GM12872 (cell line): ENCODE measurements at regions not wholly inside any gene's neighbourhood (a gene's known extent, or its start where the extent isn't known, plus 50 kb on each side); places are given as distances from the start of the nearest gene placed in this dataset.

Source experiments
- TF ChIP-seq, protein P1 (sequence below): IDR thresholded peaks from 3 replicates; pipeline ENCODE4 v1.5.1; 2011; ENCODE audit warnings: low read depth, mild to moderate bottlenecking, low read length, moderate library complexity; ENCODE audit not compliant: insufficient read depth

DNA sequence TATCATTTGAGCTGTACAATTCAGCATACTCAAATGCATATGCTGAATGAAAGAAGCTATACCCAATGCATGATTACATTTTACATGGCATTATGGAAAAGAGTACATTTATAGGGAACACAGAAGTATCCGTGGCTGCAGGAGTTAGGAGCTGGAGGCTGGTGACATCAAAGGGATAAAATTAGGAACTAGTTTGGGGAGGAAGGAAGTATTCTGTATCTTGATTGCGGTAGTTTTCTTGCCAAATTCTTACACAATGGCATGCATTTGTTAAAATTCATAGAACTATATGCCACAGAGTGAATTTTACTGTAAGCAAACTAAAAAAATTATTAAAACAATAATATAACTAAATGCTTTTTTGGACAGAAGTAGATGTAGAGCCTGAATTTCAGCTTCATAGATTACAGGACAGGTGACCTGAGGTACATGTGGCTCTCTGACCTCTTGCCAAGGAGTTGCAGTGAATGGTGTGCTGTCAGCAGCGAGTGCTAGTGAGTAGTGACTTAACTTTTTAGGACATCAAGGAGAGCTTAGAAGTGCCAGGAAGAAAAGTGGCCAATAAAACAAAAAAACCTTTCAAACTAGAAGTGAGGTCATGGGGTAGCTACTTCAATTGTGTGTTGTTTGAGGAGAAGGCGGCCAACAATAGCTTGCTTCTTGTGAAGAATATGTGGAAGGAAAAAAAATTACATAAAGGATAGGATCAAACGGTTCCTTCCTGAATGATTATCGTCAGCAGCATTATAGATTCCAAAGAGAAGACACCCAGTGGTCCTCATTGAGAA, 514.9 kb upstream of the CLINT1 start:
- TF ChIP-seq, protein P1, sequence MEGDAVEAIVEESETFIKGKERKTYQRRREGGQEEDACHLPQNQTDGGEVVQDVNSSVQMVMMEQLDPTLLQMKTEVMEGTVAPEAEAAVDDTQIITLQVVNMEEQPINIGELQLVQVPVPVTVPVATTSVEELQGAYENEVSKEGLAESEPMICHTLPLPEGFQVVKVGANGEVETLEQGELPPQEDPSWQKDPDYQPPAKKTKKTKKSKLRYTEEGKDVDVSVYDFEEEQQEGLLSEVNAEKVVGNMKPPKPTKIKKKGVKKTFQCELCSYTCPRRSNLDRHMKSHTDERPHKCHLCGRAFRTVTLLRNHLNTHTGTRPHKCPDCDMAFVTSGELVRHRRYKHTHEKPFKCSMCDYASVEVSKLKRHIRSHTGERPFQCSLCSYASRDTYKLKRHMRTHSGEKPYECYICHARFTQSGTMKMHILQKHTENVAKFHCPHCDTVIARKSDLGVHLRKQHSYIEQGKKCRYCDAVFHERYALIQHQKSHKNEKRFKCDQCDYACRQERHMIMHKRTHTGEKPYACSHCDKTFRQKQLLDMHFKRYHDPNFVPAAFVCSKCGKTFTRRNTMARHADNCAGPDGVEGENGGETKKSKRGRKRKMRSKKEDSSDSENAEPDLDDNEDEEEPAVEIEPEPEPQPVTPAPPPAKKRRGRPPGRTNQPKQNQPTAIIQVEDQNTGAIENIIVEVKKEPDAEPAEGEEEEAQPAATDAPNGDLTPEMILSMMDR: no peak

DNA sequence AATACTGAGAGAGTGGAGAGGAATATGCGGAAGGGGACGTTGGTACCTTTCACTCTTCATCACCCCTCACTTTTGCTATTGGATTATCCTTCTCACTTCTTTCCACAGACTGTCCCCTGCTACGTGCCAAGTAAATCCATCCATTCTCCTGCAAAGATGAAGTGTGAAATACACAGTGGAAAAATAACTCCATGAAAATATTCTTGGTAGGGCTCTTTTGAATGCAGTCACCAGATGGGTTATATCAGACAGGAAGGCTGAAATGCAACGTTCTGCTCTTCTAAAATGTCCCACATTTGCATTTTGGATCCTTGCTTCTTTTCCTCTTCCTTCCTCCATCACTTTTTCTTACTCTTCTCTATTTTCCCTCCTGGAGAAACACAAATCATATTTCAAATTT, 510.3 kb upstream of the CLINT1 start:
- TF ChIP-seq, protein P1: no peak

DNA sequence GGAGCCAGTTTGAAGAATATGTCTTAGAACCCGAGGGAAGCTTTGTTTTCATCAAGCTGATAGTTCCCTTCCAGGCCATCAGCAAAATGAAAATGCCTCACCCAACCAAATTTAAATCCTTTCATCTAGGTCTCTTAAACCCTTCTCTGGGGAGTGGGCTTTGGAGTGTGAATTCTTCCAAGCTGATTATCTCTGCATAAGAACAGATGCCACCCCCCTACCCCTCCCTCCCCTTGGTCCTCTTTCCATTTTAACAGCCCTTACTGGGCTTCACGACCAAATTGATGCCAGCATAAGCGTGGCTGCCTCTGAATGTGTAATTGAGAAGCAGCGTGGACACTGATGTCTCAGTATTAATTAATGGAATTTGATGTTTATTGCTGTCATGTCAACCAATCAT, 509.7 kb upstream of the CLINT1 start:
- TF ChIP-seq, protein P1: no peak

DNA sequence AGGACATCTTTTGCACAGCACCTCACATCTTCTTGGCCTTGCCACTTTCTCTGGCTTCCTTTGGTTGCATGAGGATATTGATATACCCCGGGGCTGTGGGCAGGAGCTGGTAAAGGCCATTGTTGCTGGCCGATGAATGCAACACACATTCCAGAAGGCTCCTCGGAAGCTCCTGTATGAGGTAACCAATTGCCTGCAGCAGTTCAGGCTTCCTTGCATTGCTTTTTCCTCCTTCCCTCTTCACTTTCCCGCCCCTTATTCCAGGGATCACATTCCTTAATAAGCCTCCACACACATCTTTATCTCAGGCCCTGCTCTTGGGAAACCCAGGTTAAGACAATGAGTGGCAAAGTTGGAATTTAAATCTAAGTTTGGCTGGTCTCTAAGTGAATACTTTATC, 505.4 kb upstream of the CLINT1 start:
- TF ChIP-seq, protein P1: no peak

DNA sequence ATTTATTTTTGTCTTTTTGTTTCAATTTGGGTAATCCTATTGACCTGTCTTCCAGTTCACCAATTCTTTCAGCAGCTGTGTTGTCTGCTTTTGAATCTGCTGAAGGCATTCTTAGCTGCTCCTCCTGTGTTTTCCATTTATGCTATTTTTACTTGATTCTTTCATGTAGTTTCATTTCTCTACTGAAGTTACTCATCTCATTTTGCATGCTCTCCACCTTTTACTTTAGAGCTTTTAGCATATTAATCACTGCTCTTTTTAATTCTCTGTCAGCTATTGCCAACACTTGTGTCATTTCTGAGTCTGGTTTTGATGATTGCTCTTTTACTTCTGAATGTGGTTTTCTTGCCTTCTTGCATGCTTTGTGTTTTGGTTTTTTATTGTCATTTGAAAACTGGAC, 496.0 kb upstream of the CLINT1 start:
- TF ChIP-seq, protein P1: no peak

DNA sequence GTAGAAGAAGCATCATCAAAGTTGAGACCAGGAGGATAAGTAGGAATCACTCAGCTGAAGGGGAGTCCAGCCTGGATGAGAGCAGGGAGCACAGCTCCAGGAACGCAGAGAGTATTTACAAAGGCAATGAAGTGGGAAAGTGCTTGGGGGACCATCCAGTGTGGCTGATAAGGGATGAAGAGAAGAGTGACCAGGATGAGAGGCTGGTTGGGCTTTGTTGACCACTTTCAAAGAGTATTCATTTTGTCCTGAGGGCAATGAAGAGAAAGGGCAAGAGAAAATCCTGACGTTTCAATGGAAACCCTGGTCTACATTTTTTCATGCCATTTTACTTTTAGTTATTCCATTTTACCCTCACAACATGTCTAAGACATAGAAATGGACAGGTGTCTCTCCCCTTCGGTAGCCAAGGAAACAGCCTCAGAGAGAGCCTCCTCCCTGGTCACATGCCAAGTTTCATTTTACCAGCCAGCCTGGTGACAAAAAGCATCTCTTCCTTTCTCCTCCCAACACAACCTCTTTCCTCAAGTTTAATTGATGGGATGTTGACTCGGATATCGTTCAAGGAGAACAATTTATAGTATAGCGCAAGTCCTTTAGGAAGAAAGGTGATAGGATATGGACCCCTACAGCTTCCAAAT, 492.7 kb upstream of the CLINT1 start:
- TF ChIP-seq, protein P1: no peak

DNA sequence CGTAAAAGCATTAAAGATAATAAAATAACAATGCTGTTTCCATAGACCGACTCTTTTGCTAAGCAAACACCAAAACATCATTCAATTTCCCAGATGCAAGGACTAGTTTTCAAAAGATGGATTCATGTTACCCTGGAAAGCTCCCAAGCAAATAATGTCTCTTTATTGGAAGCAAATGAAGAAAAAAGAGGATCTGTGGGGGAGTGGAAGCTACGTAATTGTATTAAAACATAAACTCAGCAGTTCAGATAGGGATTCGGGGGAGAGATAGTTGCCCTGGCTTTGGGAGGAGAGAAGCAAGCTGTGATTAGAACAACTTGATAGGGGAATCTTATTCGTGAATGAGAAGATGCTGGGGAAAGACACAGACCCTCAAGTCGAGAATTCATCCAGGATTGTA, 491.0 kb upstream of the CLINT1 start:
- TF ChIP-seq, protein P1: no peak
